ENCODE measurements at regions not wholly inside any gene's neighbourhood (a gene's known extent, or its start where the extent isn't known, plus 50 kb on each side); places are given as distances from the start of the nearest gene placed in this dataset.
"Not testable (repeated sequence)": the region's sequence is repeated elsewhere in the genome, so short reads cannot be mapped to it uniquely, and the experiment has no call there.

DNA sequence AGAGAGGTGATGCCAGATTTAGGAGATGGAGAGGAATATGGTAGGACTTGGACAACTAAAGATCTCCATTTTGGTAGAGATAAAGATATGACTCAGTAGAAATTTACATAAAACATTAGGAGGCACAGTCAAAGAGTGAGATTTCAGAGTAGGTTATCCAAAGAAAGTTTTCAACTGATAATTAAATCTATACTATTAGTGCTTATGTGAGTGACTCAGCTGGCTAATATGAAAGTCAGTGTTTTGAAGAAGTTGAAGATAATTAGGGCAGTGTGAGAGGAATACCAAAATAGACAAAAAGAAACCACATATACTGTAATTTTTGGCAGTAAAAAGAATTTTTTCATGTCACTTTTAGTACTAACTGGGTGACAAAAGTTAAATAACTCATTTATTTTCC is 712.8 kb upstream of the HS3ST5 start:
- Histone ChIP-seq H3K23ac (ENCODE audit: low read length) (no peak overlapping the region), H2BK5ac (ENCODE audit: low read length) (no peak overlapping the region), H2BK120ac (ENCODE audit: low read depth, low read length) (no peak overlapping the region), H3K79me2 (ENCODE audit: control insufficient read depth, insufficient read depth, low read length) (no peaks in the 10 kb centered on the region), H3K36me3 (ENCODE audit: control insufficient read depth, insufficient read depth, low read length) (no peaks in the 10 kb centered on the region), H2AK5ac (ENCODE audit: low read length) (no peak overlapping the region), H3K9ac (ENCODE audit: low read length) (no peak overlapping the region), H2BK15ac (replicated peaks; ENCODE audit: low read depth) (no peak overlapping the region), H4K8ac (ENCODE audit: low read depth, low read length) (no peak overlapping the region), H3K4me2 (ENCODE audit: low read length) (no peak overlapping the region), H3K79me1 (ENCODE audit: low read length) (no peaks in the 10 kb centered on the region), H4K5ac (ENCODE audit: low read length) (no peak overlapping the region), H3K4ac (ENCODE audit: low read depth, low read length) (no peak overlapping the region), H3K4me1 (ENCODE audit: control insufficient read depth, low read depth, low read length) (no peaks in the 10 kb centered on the region), H3K4me3 (ENCODE audit: low read length) (no peak overlapping the region), H3K27ac (ENCODE audit: low read depth, low read length) (no peak overlapping the region), H3K56ac (ENCODE audit: low read length) (no peak overlapping the region), H3K27me3 (ENCODE audit: insufficient read depth, low read length, poor library complexity) (no peaks in the 10 kb centered on the region), H3K18ac (ENCODE audit: low read length) (no peak overlapping the region)
- no peak for DNase-seq

DNA sequence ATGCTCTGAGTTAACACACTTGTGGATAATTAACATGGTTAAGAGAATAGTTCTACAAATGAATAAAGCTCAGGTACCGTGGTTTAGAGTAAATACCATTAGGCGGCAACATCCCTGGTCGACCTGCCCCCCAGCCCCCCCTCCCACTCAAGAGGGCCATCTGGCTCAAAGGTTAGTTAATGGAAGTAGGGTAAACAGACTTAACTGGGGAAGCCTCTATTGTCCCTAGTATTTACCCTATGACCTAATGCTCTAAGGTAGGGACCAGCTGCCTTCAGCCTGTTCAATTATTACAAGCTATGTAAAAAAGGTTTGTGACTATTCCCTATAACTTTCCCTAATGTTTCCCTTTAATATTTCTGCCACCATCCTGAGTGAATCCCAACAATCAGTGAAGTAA is 711.4 kb upstream of the HS3ST5 start:
- H3K4me1 ChIP-seq (ENCODE audit: control insufficient read depth, low read depth, low read length); H3K4ac ChIP-seq (ENCODE audit: low read depth, low read length); H3K27me3 ChIP-seq (ENCODE audit: insufficient read depth, low read length, poor library complexity); H3K4me2 ChIP-seq (ENCODE audit: low read length); H3K79me1 ChIP-seq (ENCODE audit: low read length); H2AK5ac ChIP-seq (ENCODE audit: low read length); H3K9ac ChIP-seq (ENCODE audit: low read length); H3K18ac ChIP-seq (ENCODE audit: low read length); H3K23ac ChIP-seq (ENCODE audit: low read length); H2BK15ac ChIP-seq (replicated peaks; ENCODE audit: low read depth); H2BK5ac ChIP-seq (ENCODE audit: low read length); H2BK120ac ChIP-seq (ENCODE audit: low read depth, low read length); DNase-seq; H4K8ac ChIP-seq (ENCODE audit: low read depth, low read length); H3K36me3 ChIP-seq (ENCODE audit: control insufficient read depth, insufficient read depth, low read length); H3K27ac ChIP-seq (ENCODE audit: low read depth, low read length); H3K79me2 ChIP-seq (ENCODE audit: control insufficient read depth, insufficient read depth, low read length); H4K5ac ChIP-seq (ENCODE audit: low read length); H3K4me3 ChIP-seq (ENCODE audit: low read length); H3K56ac ChIP-seq (ENCODE audit: low read length): not testable (repeated sequence)
- WGBS (ENCODE audit: extremely low coverage, insufficient coverage, low lambda C conversion rate), result no CpG with 5 or more reads among the region's 3 CpGs

DNA sequence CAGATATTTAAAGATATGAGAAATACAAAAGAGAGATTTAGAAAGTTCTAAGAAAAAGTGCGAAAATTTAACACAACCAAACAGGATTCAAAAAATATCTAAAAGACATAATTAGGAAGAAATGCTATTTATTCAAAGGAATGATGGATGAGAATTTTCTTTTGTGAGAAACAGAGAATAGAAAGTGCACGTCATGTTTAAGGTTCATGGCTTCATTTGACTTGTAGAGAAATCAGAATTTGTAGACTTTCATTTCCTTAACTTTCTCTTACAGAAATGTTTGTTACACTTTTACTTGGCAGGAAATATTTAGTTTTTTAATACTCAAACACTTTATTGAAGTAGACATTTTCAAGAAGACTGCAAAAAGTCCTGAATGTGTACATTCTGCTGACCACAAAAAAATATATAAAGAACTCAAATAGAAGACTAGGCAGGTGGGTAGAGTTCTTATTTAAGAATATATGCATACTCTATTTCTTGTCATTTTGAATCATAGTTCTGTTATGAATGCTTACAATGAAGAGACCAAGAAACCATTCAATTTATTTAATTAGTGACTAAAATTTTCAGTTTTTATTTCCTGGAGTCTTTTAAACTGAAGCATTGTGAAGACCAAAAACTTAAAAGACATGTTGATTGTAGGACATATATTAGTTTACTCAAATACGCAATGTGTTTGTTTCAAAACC is 710.5 kb upstream of the HS3ST5 start:
- WGBS (ENCODE audit: extremely low coverage, insufficient coverage, low lambda C conversion rate), result no CpG with 5 or more reads among the region's 3 CpGs
- H3K79me2 ChIP-seq (ENCODE audit: control insufficient read depth, insufficient read depth, low read length), result no peaks in the 10 kb centered on the region

DNA sequence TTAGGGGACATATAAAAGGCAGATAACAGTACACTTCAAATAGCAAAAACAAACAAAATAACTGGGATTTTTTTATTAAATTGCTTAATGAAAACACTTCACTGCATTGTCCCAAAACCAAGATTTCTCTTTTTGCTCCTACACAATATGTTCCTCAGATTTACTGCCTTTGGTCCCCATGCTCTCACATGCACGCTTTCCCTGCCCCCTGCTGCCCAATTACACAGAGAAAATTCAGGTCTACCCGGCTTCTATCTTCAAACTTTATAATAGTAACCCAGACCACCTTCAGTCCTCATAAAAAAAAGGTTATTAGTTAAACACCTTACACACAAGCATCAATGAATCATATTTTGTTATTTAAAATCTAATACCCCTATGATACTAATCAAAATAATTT is 673.8 kb upstream of the HS3ST5 start:
- H3K18ac ChIP-seq (ENCODE audit: low read length), result no peak overlapping the region
- H3K79me1 ChIP-seq (ENCODE audit: low read length), result no peaks in the 10 kb centered on the region
- no peak overlapping the region for H2BK120ac ChIP-seq (ENCODE audit: low read depth, low read length)
- no peak overlapping the region for H3K27ac ChIP-seq (ENCODE audit: low read depth, low read length)
- no peak overlapping the region for H3K9ac ChIP-seq (ENCODE audit: low read length)
- H4K8ac ChIP-seq (ENCODE audit: low read depth, low read length), result no peak overlapping the region
- H3K56ac ChIP-seq (ENCODE audit: low read length), result no peak overlapping the region
- H3K79me2 ChIP-seq (ENCODE audit: control insufficient read depth, insufficient read depth, low read length), result no peaks in the 10 kb centered on the region
- H2BK15ac ChIP-seq (replicated peaks; ENCODE audit: low read depth), result no peak overlapping the region
- H4K5ac ChIP-seq (ENCODE audit: low read length), result no peak overlapping the region
- no peak for DNase-seq
- no peak overlapping the region for H2BK5ac ChIP-seq (ENCODE audit: low read length)
- H3K36me3 ChIP-seq (ENCODE audit: control insufficient read depth, insufficient read depth, low read length), result peaks cover 2% of the 10 kb centered on the region
- no peaks in the 10 kb centered on the region for H3K27me3 ChIP-seq (ENCODE audit: insufficient read depth, low read length, poor library complexity)
- no peak overlapping the region for H3K4me3 ChIP-seq (ENCODE audit: low read length)
- WGBS (ENCODE audit: extremely low coverage, insufficient coverage, low lambda C conversion rate), result no CpG with 5 or more reads among the region's 2 CpGs
- H3K23ac ChIP-seq (ENCODE audit: low read length), result no peak overlapping the region
- no peak overlapping the region for H2AK5ac ChIP-seq (ENCODE audit: low read length)
- H3K4me1 ChIP-seq (ENCODE audit: control insufficient read depth, low read depth, low read length), result no peaks in the 10 kb centered on the region
- no peak overlapping the region for H3K4ac ChIP-seq (ENCODE audit: low read depth, low read length)
- no peak overlapping the region for H3K4me2 ChIP-seq (ENCODE audit: low read length)

More for the DNA sequence above, 710.5 kb upstream of the HS3ST5 start:
- H3K23ac ChIP-seq (ENCODE audit: low read length), result no peak overlapping the region
- no peak overlapping the region for H2BK15ac ChIP-seq (replicated peaks; ENCODE audit: low read depth)
- no peak overlapping the region for H2BK5ac ChIP-seq (ENCODE audit: low read length)
- H3K4ac ChIP-seq (ENCODE audit: low read depth, low read length), result no peak overlapping the region
- no peak overlapping the region for H2AK5ac ChIP-seq (ENCODE audit: low read length)
- no peak overlapping the region for H3K27ac ChIP-seq (ENCODE audit: low read depth, low read length)
- H3K79me1 ChIP-seq (ENCODE audit: low read length), result no peaks in the 10 kb centered on the region
- H3K56ac ChIP-seq (ENCODE audit: low read length), result no peak overlapping the region
- no peak overlapping the region for H3K18ac ChIP-seq (ENCODE audit: low read length)
- H3K27me3 ChIP-seq (ENCODE audit: insufficient read depth, low read length, poor library complexity), result no peaks in the 10 kb centered on the region
- no peak overlapping the region for H3K4me3 ChIP-seq (ENCODE audit: low read length)
- no peak overlapping the region for H3K9ac ChIP-seq (ENCODE audit: low read length)
- no peak overlapping the region for H4K5ac ChIP-seq (ENCODE audit: low read length)
- H2BK120ac ChIP-seq (ENCODE audit: low read depth, low read length), result no peak overlapping the region
- H3K4me2 ChIP-seq (ENCODE audit: low read length), result no peak overlapping the region
- H3K4me1 ChIP-seq (ENCODE audit: control insufficient read depth, low read depth, low read length), result no peaks in the 10 kb centered on the region
- no peak overlapping the region for H4K8ac ChIP-seq (ENCODE audit: low read depth, low read length)
- H3K36me3 ChIP-seq (ENCODE audit: control insufficient read depth, insufficient read depth, low read length), result no peaks in the 10 kb centered on the region
- no peak for DNase-seq

DNA sequence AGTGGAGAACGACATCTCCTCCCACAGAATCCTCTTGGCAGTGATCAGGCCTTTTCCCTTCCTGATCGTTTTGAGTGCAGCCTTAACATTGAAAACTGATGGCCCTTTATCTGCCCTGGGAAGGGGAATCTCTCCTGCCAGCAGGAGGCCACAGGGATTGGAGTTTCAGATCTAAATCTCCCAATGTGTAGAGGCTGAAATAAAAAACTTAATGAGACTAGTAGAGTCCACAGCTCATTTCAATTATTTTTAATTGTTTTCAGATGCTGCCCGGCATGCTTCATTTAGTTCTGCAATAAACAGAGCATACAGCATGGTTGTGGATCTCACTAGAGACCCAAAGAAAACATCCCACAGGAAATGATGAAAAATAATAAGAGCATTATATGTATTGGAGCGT is 662.2 kb upstream of the HS3ST5 start:
- Histone ChIP-seq H3K79me1 (ENCODE audit: low read length) (no peaks in the 10 kb centered on the region), H3K4ac (ENCODE audit: low read depth, low read length) (no peak overlapping the region), H2BK5ac (ENCODE audit: low read length) (no peak overlapping the region), H2BK15ac (replicated peaks; ENCODE audit: low read depth) (no peak overlapping the region), H3K4me3 (ENCODE audit: low read length) (no peak overlapping the region), H3K18ac (ENCODE audit: low read length) (no peak overlapping the region), H3K4me2 (ENCODE audit: low read length) (no peak overlapping the region), H3K56ac (ENCODE audit: low read length) (no peak overlapping the region), H3K36me3 (ENCODE audit: control insufficient read depth, insufficient read depth, low read length) (no peaks in the 10 kb centered on the region), H3K27me3 (ENCODE audit: insufficient read depth, low read length, poor library complexity) (no peaks in the 10 kb centered on the region), H3K23ac (ENCODE audit: low read length) (no peak overlapping the region), H4K5ac (ENCODE audit: low read length) (no peak overlapping the region), H3K27ac (ENCODE audit: low read depth, low read length) (no peak overlapping the region), H3K9ac (ENCODE audit: low read length) (no peak overlapping the region), H3K79me2 (ENCODE audit: control insufficient read depth, insufficient read depth, low read length) (no peaks in the 10 kb centered on the region), H4K8ac (ENCODE audit: low read depth, low read length) (no peak overlapping the region), H2AK5ac (ENCODE audit: low read length) (no peak overlapping the region), H3K4me1 (ENCODE audit: control insufficient read depth, low read depth, low read length) (no peaks in the 10 kb centered on the region), H2BK120ac (ENCODE audit: low read depth, low read length) (no peak overlapping the region)
- peak; percentile 33 for DNase-seq
- no CpG with 5 or more reads among the region's 4 CpGs for WGBS (ENCODE audit: extremely low coverage, insufficient coverage, low lambda C conversion rate)

DNA sequence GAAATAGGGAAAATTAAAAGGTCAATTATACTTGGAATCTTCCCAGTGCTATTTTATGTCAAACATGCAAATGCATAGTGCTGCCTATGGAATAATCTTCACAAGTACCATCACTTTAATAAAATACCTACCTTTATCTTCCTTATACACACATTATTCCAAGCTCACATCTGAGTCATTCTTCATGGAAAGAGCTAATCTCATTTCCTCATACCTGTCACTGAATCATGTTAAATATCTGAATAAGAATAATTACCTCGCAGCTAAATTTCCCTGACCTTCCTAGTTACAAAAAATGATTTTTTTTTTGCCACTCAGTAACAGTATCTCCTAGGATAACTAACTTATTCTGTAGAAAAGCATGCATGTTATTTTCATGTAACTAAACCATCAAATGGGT is 661.4 kb upstream of the HS3ST5 start:
- Histone ChIP-seq H3K4ac (ENCODE audit: low read depth, low read length) (no peak overlapping the region), H2AK5ac (ENCODE audit: low read length) (no peak overlapping the region), H2BK120ac (ENCODE audit: low read depth, low read length) (no peak overlapping the region), H3K36me3 (ENCODE audit: control insufficient read depth, insufficient read depth, low read length) (no peaks in the 10 kb centered on the region), H3K79me2 (ENCODE audit: control insufficient read depth, insufficient read depth, low read length) (no peaks in the 10 kb centered on the region), H3K4me3 (ENCODE audit: low read length) (no peak overlapping the region), H3K9ac (ENCODE audit: low read length) (no peak overlapping the region), H3K27me3 (ENCODE audit: insufficient read depth, low read length, poor library complexity) (no peaks in the 10 kb centered on the region), H2BK15ac (replicated peaks; ENCODE audit: low read depth) (no peak overlapping the region), H3K4me1 (ENCODE audit: control insufficient read depth, low read depth, low read length) (no peaks in the 10 kb centered on the region), H3K23ac (ENCODE audit: low read length) (no peak overlapping the region), H3K79me1 (ENCODE audit: low read length) (no peaks in the 10 kb centered on the region), H3K18ac (ENCODE audit: low read length) (no peak overlapping the region), H4K5ac (ENCODE audit: low read length) (no peak overlapping the region), H2BK5ac (ENCODE audit: low read length) (no peak overlapping the region), H3K4me2 (ENCODE audit: low read length) (no peak overlapping the region), H4K8ac (ENCODE audit: low read depth, low read length) (no peak overlapping the region), H3K56ac (ENCODE audit: low read length) (no peak overlapping the region), H3K27ac (ENCODE audit: low read depth, low read length) (no peak overlapping the region)
- no peak for DNase-seq
- WGBS (ENCODE audit: extremely low coverage, insufficient coverage, low lambda C conversion rate), result no CpG with 5 or more reads among the region's 1 CpG

All from mesendoderm (in vitro differentiated cells).